Keratinocyte (primary cell): ENCODE measurements at regions not wholly inside any gene's neighbourhood (a gene's known extent, or its start where the extent isn't known, plus 50 kb on each side); places are given as distances from the start of the nearest gene placed in this dataset.

ENCODE experiments used
- CTCF ChIP-seq, 3 experiments: IDR thresholded peaks in 1 of 3; conservative IDR thresholded peaks in 1 of 3; optimal IDR thresholded peaks in 1 of 3; 2 replicates in 2 of 3; 3 replicates in 1 of 3; pipeline versions ENCODE3 to v1.5.1; 2011; ENCODE audit warnings: low read length in 3 of 3, mild to moderate bottlenecking in 3 of 3, moderate library complexity in 2 of 3, control low read depth in 1 of 3, inconsistent platforms in 1 of 3; ENCODE audit not compliant: insufficient read depth in 2 of 3; ENCODE audit errors: extremely low read depth in 1 of 3
- EZH2 ChIP-seq: IDR thresholded peaks from one replicate; pipeline ENCODE4 v1.6.1; 2012; ENCODE audit warnings: inconsistent platforms, mild to moderate bottlenecking, low read length, moderate library complexity

- no peak for TF ChIP-seq CTCF (optimal IDR thresholded peaks at IDR 0.05 in 1 of 3, IDR thresholded peaks at IDR 0.05 in 1 of 3, conservative IDR thresholded peaks at IDR 0.05 in 1 of 3; ENCODE audit: extremely low read depth in 1 of 3, insufficient read depth in 2 of 3, low read length in 3 of 3)
- TF ChIP-seq EZH2 = no peak
These were observed 1697.3 kb upstream of the MIR17HG start for GRCh38 chr13:89650226-89650625.
